BJ (cell line): ENCODE measurements at regions not wholly inside any gene's neighbourhood (a gene's known extent, or its start where the extent isn't known, plus 50 kb on each side); places are given as distances from the start of the nearest gene placed in this dataset.

Experiments used
- CTCF ChIA-PET: fragments of 350-600 bp; formaldehyde crosslinking; extraction: SDS; loops from one replicate; lab custom pipeline; 2021; ENCODE audit warnings: antibody characterized with exemption, inconsistent platforms; lab: Yijun Ruan, JAX
- POLR2A ChIA-PET: fragments of 300-600 bp; sonication (Branson Sonifier 250); formaldehyde crosslinking; extraction: SDS; loops from one replicate; lab custom pipeline; 2021; ENCODE audit warnings: antibody characterized with exemption; lab: Charles Lee
- DNase-seq: peaks from one replicate; pipeline ENCODE4 v3.0.0-alpha.2; 2011; ENCODE audit warnings: low read depth
- H3K27me3 ChIP-seq: 2 replicates; pipeline ENCODE4 v1.6.0; 2011; ENCODE audit warnings: low read length; ENCODE audit not compliant: control insufficient read depth, insufficient read depth
- H3K36me3 ChIP-seq: 2 replicates; pipeline ENCODE4 v1.5.1; 2011; ENCODE audit warnings: low read length; ENCODE audit not compliant: control insufficient read depth, insufficient read depth
- H3K4me3 ChIP-seq: 2 replicates; pipeline ENCODE4 v1.5.1; 2011; ENCODE audit warnings: low read depth, mild to moderate bottlenecking, control low read depth, low read length
- CTCF ChIP-seq: IDR thresholded peaks from 2 replicates; pipeline ENCODE4 v1.5.1; 2011; ENCODE audit warnings: low read depth, mild to moderate bottlenecking, control low read depth, inconsistent platforms, low read length, moderate library complexity; ENCODE audit not compliant: insufficient read depth

DNA sequence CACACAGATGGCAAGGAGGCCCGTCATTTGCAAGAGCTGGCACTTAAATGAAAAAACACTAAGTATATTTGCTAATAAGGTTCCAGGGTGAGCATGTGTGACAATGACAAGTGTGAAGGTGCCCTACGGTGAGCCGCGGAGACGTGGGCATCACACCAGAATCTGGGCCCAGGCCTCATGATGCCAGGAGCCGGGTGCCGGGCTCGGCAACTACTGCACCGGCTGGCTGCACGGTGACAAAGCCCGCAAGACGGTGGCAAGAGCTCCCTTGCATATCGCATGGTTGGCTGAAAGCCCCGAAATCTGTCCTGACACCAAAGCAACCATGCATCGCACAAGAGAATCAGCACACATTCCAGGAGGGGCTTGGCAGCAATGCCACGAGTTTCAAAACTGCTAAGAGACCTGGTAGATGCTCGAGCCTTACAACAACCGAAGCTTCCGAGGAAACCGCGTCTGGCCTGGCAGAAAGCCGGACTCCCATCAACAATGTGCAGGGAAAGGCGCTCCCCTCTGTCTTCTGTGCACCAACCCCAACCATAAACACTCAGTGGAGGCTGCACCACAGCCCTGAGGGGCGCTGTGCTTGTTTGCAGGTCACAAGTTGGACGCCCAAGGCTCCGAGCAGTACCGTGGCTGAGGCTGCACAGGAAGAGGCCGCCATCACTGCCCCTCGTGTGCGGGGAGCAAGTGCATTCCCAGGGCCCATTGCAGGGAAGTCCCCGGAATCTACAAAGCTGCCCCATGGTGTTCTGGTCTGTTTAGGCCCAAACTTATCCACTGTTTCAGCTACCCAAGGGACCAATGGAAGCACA is 339.7 kb downstream of the CTTN start:
- ChIA-PET POLR2A (no interaction called here), CTCF (no interaction called here)
- DNase-seq, result no peak
- Histone ChIP-seq H3K27me3 (no peaks in the 10 kb centered on the region), H3K36me3 (no peaks in the 10 kb centered on the region), H3K4me3 (no peak overlapping the region)
- no peak for TF ChIP-seq CTCF

GRCh38 chr11:70738661-70739060 is 340.3 kb downstream of the CTTN start:
- CTCF ChIA-PET, result no interaction called here
- no peak for DNase-seq
- POLR2A ChIA-PET, result no interaction called here
- Histone ChIP-seq H3K36me3 (no peaks in the 10 kb centered on the region), H3K4me3 (no peak overlapping the region), H3K27me3 (no peaks in the 10 kb centered on the region)
- no peak for TF ChIP-seq CTCF

- no peak overlapping the region for H3K4me3 ChIP-seq
- POLR2A ChIA-PET, result no interaction called here
- H3K27me3 ChIP-seq, result no peaks in the 10 kb centered on the region
- H3K36me3 ChIP-seq, result no peaks in the 10 kb centered on the region
- CTCF ChIA-PET, result no interaction called here
- no peak for DNase-seq
- no peak for TF ChIP-seq CTCF
Observed at GRCh38 chr11:70739091-70739490, 340.8 kb downstream of the CTTN start.

DNA sequence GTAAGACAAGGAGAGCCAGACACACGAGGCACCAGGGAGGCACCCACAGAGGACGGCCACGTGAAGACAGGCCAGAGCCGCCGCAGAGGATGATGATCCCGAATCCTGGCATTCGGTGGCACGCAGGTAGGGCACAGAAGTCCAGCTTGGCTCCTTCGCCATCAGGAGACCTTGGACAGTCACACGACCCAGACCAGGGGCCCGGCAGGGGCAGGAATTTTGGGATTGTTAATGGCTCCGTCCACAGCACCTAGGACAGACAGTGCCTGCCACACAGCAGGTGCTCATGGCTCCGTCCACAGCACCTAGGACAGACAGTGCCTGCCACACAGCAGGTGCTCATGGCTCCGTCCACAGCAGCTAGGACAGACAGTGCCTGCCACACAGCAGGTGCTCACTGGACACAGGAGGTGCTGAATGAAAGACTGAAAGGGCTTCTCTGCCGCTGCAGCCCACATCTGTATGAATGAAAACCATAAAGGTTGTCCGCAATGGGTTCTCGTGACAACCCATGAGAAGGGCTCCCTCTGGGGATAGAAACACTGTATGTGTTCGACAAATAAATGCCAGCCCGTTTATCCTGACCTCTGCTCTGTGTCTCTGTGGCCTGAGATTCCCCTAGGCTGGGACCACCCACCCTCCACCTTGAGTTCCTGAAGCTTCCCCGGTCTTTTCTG is 341.6 kb downstream of the CTTN start:
- TF ChIP-seq CTCF, result no peak
- Histone ChIP-seq H3K27me3 (no peaks in the 10 kb centered on the region), H3K4me3 (no peak overlapping the region), H3K36me3 (no peaks in the 10 kb centered on the region)
- ChIA-PET POLR2A (no interaction called here), CTCF (no interaction called here)
- DNase-seq, result no peak

GRCh38 chr11:70740488-70740851 is 342.1 kb downstream of the CTTN start:
- no peaks in the 10 kb centered on the region for H3K27me3 ChIP-seq
- ChIA-PET POLR2A (no interaction called here), CTCF (no interaction called here)
- no peaks in the 10 kb centered on the region for H3K36me3 ChIP-seq
- TF ChIP-seq CTCF, result no peak
- no peak for DNase-seq
- no peak overlapping the region for H3K4me3 ChIP-seq
